Mesendoderm (in vitro differentiated cells): ENCODE measurements at regions not wholly inside any gene's neighbourhood (a gene's known extent, or its start where the extent isn't known, plus 50 kb on each side); places are given as distances from the start of the nearest gene placed in this dataset.

Experiments
- DNase-seq: peaks from one replicate; pipeline ENCODE4 v3.0.0; 2013
- H2AK5ac ChIP-seq: 2 replicates; pipeline ENCODE4 v1.6.1; 2013; ENCODE audit warnings: low read length, inconsistent platforms
- H2BK120ac ChIP-seq: 2 replicates; pipeline ENCODE4 v1.6.1; 2013; ENCODE audit warnings: low read depth, mild to moderate bottlenecking, low read length, moderate library complexity, mixed read lengths
- H2BK15ac ChIP-seq: replicated peaks from 2 replicates; pipeline ENCODE4 v1.6.1; 2013; ENCODE audit warnings: low read depth, mild to moderate bottlenecking, moderate library complexity
- H2BK5ac ChIP-seq: 2 replicates; pipeline ENCODE4 v1.6.1; 2013; ENCODE audit warnings: low read length, inconsistent platforms
- H3K18ac ChIP-seq: 2 replicates; pipeline ENCODE4 v1.6.1; 2013; ENCODE audit warnings: mild to moderate bottlenecking, low read length, mixed read lengths
- H3K23ac ChIP-seq: one replicate; pipeline ENCODE4 v1.6.1; 2013; ENCODE audit warnings: low read length
- H3K27ac ChIP-seq: 2 replicates; pipeline ENCODE4 v1.5.1; 2013; ENCODE audit warnings: low read depth, mild to moderate bottlenecking, inconsistent platforms, low read length, moderate library complexity
- H3K27me3 ChIP-seq: 2 replicates; pipeline ENCODE4 v1.6.1; 2013; ENCODE audit warnings: low read length, control low read depth, mild to moderate bottlenecking, inconsistent platforms; ENCODE audit not compliant: insufficient read depth, poor library complexity
- H3K36me3 ChIP-seq: 2 replicates; pipeline ENCODE4 v1.6.1; 2013; ENCODE audit warnings: low read length, inconsistent platforms; ENCODE audit not compliant: control insufficient read depth, insufficient read depth
- H3K4ac ChIP-seq: one replicate; pipeline ENCODE4 v1.6.1; 2013; ENCODE audit warnings: low read depth, mild to moderate bottlenecking, low read length, moderate library complexity
- H3K4me1 ChIP-seq: 2 replicates; pipeline ENCODE4 v1.6.1; 2013; ENCODE audit warnings: low read depth, low read length, inconsistent platforms; ENCODE audit not compliant: control insufficient read depth
- H3K4me2 ChIP-seq: 2 replicates; pipeline ENCODE4 v1.6.1; 2013; ENCODE audit warnings: low read length
- H3K4me3 ChIP-seq: 2 replicates; pipeline ENCODE4 v1.5.1; 2013; ENCODE audit warnings: mild to moderate bottlenecking, low read length
- H3K56ac ChIP-seq: one replicate; pipeline ENCODE4 v1.6.1; 2013; ENCODE audit warnings: low read length
- H3K79me1 ChIP-seq: 2 replicates; pipeline ENCODE4 v1.6.1; 2013; ENCODE audit warnings: low read length, inconsistent platforms
- H3K79me2 ChIP-seq: 2 replicates; pipeline ENCODE4 v1.6.1; 2013; ENCODE audit warnings: mild to moderate bottlenecking, low read length; ENCODE audit not compliant: control insufficient read depth, insufficient read depth
- H3K9ac ChIP-seq: 2 replicates; pipeline ENCODE4 v1.6.1; 2013; ENCODE audit warnings: low read length, inconsistent platforms
- H4K5ac ChIP-seq: one replicate; pipeline ENCODE4 v1.6.1; 2013; ENCODE audit warnings: low read length
- H4K8ac ChIP-seq: one replicate; pipeline ENCODE4 v1.6.1; 2013; ENCODE audit warnings: low read depth, mild to moderate bottlenecking, control low read depth, low read length, moderate library complexity
- WGBS: extraction: QIAGEN DNeasy Blood & Tissue Kit; methylation state at CpG from one replicate; pipeline ENCODE4 v1.1.7; 2013; ENCODE audit warnings: low lambda C conversion rate, missing lambda C conversion rate; ENCODE audit not compliant: insufficient coverage; ENCODE audit errors: extremely low coverage; 5-methylcytosine and 5-hydroxymethylcytosine counted together

DNA sequence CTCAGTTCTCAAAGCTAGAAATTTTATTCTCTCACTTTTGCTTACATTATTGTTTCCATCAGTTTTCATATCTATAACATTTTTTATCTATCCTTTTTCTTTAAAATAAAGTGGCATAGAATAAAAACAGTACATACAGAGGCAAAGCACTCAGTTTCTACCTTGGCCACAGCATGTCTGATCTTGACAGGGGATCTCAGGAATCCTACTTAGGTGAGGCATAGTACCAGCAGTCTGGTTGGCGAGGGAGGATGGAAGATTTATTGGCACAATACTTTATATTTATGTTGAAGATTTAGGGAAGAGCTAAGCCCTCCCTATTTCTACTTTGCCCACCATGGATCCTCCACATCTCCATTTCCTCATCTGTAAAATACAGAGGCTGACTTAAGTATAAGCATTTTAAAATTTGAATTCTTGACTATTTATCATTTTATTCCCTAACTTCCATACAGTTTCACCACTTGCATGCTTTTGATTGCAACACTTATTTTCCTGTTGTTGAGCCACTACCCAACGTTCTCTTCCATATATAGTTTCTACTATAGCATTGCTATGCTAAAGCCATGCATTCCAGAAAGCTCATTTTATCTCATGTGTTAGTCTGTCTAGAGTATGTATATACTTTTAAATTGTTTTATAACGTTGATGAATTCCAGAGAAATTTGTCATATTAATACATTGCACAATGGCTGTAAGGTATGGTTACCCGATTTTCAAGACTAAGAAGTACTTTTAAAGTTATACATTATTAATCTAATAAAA is 506.7 kb downstream of the KCTD12 start:
- no peak overlapping the region for H2AK5ac ChIP-seq
- no peak overlapping the region for H3K9ac ChIP-seq
- H3K4ac ChIP-seq: no peak overlapping the region
- H3K4me1 ChIP-seq: no peaks in the 10 kb centered on the region
- no peak overlapping the region for H3K4me3 ChIP-seq
- no CpG with 5 or more reads among the region's 4 CpGs for WGBS
- no peaks in the 10 kb centered on the region for H3K79me1 ChIP-seq
- no peak overlapping the region for H2BK120ac ChIP-seq
- no peak overlapping the region for H2BK15ac ChIP-seq
- no peak overlapping the region for H3K27ac ChIP-seq
- no peaks in the 10 kb centered on the region for H3K36me3 ChIP-seq
- no peak overlapping the region for H3K56ac ChIP-seq
- no peak overlapping the region for H3K18ac ChIP-seq
- H2BK5ac ChIP-seq: no peak overlapping the region
- H4K5ac ChIP-seq: no peak overlapping the region
- no peak overlapping the region for H4K8ac ChIP-seq
- no peaks in the 10 kb centered on the region for H3K27me3 ChIP-seq
- no peaks in the 10 kb centered on the region for H3K79me2 ChIP-seq
- DNase-seq: no peak
- H3K23ac ChIP-seq: no peak overlapping the region
- no peak overlapping the region for H3K4me2 ChIP-seq

GRCh38 chr13:76378767-76379166 is 507.4 kb downstream of the KCTD12 start:
- Histone ChIP-seq H3K27ac (no peak overlapping the region), H2AK5ac (no peak overlapping the region), H4K8ac (no peak overlapping the region), H3K79me2 (no peaks in the 10 kb centered on the region), H3K23ac (no peak overlapping the region), H3K9ac (no peak overlapping the region), H3K79me1 (no peaks in the 10 kb centered on the region), H3K18ac (no peak overlapping the region), H2BK5ac (no peak overlapping the region), H3K4me3 (no peak overlapping the region), H3K4ac (no peak overlapping the region), H3K56ac (no peak overlapping the region), H3K4me2 (no peak overlapping the region), H3K36me3 (no peaks in the 10 kb centered on the region), H3K27me3 (no peaks in the 10 kb centered on the region), H2BK120ac (no peak overlapping the region), H3K4me1 (no peaks in the 10 kb centered on the region), H2BK15ac (no peak overlapping the region), H4K5ac (no peak overlapping the region)
- no peak for DNase-seq
- WGBS: no CpG with 5 or more reads among the region's 1 CpG

- no peak overlapping the region for H3K23ac ChIP-seq
- no peaks in the 10 kb centered on the region for H3K79me2 ChIP-seq
- H4K8ac ChIP-seq: no peak overlapping the region
- no peak overlapping the region for H3K4me2 ChIP-seq
- H3K79me1 ChIP-seq: no peaks in the 10 kb centered on the region
- no peak overlapping the region for H2BK15ac ChIP-seq
- H2BK5ac ChIP-seq: no peak overlapping the region
- no peak overlapping the region for H3K9ac ChIP-seq
- no peaks in the 10 kb centered on the region for H3K27me3 ChIP-seq
- no peak for DNase-seq
- no peaks in the 10 kb centered on the region for H3K36me3 ChIP-seq
- no CpG with 5 or more reads among the region's 2 CpGs for WGBS
- H3K4ac ChIP-seq: no peak overlapping the region
- H3K56ac ChIP-seq: no peak overlapping the region
- H4K5ac ChIP-seq: no peak overlapping the region
- no peaks in the 10 kb centered on the region for H3K4me1 ChIP-seq
- no peak overlapping the region for H2BK120ac ChIP-seq
- no peak overlapping the region for H2AK5ac ChIP-seq
- H3K18ac ChIP-seq: no peak overlapping the region
- H3K4me3 ChIP-seq: no peak overlapping the region
- H3K27ac ChIP-seq: no peak overlapping the region
Observed at GRCh38 chr13:76363682-76364289, 522.4 kb downstream of the KCTD12 start.

DNA sequence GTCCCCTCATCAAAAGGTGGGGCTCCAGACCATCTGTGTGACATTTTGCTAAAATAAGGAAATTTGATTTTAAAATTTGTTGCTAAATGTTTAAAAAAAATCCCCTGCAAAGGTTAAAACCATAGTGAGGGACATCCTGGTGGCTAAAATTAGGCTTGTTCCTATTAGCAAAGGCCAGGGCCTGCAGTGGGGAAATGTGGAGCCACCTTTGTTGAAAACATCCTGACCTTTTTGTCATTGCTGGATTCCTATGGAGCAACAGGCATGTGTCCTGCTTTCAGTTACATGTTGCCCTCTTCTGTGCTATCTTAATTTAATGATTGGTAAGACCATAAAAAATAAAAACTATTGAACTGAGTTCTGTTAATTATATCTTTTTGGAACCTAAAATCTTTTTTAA is 524.3 kb downstream of the KCTD12 start:
- no peak overlapping the region for H3K56ac ChIP-seq
- H3K4ac ChIP-seq: no peak overlapping the region
- H3K4me3 ChIP-seq: no peak overlapping the region
- no peaks in the 10 kb centered on the region for H3K79me2 ChIP-seq
- H3K23ac ChIP-seq: no peak overlapping the region
- H3K36me3 ChIP-seq: no peaks in the 10 kb centered on the region
- no peak overlapping the region for H3K9ac ChIP-seq
- no peaks in the 10 kb centered on the region for H3K27me3 ChIP-seq
- no peak overlapping the region for H2AK5ac ChIP-seq
- H2BK15ac ChIP-seq: no peak overlapping the region
- H3K4me1 ChIP-seq: no peaks in the 10 kb centered on the region
- no peaks in the 10 kb centered on the region for H3K79me1 ChIP-seq
- H4K8ac ChIP-seq: no peak overlapping the region
- H2BK120ac ChIP-seq: no peak overlapping the region
- DNase-seq: no peak
- no peak overlapping the region for H3K18ac ChIP-seq
- no peak overlapping the region for H4K5ac ChIP-seq
- H2BK5ac ChIP-seq: no peak overlapping the region
- H3K4me2 ChIP-seq: no peak overlapping the region
- no peak overlapping the region for H3K27ac ChIP-seq

- Histone ChIP-seq H3K4ac (no peak overlapping the region), H3K27ac (no peak overlapping the region), H4K8ac (no peak overlapping the region), H3K4me2 (no peak overlapping the region), H3K9ac (no peak overlapping the region), H2AK5ac (no peak overlapping the region), H3K27me3 (no peaks in the 10 kb centered on the region), H3K79me1 (no peaks in the 10 kb centered on the region), H3K4me1 (no peaks in the 10 kb centered on the region), H4K5ac (no peak overlapping the region), H2BK120ac (no peak overlapping the region), H3K23ac (no peak overlapping the region), H3K18ac (no peak overlapping the region), H3K79me2 (no peaks in the 10 kb centered on the region), H3K56ac (no peak overlapping the region), H3K36me3 (no peaks in the 10 kb centered on the region), H3K4me3 (no peak overlapping the region), H2BK5ac (no peak overlapping the region), H2BK15ac (no peak overlapping the region)
- no CpG with 5 or more reads among the region's 5 CpGs for WGBS
- no peak for DNase-seq
Observed at GRCh38 chr13:76351541-76352229, 534.5 kb downstream of the KCTD12 start.
